Activated CD4-positive, alpha-beta T cell treated with anti-CD3 and anti-CD28 coated beads, Interleukin-2, amount 10 ng/mL, durations not matched to agents 7 days and 5 days (primary cell): ENCODE measurements at regions not wholly inside any gene's neighbourhood (a gene's known extent, or its start where the extent isn't known, plus 50 kb on each side); places are given as distances from the start of the nearest gene placed in this dataset.

Experiments used
- CTCF ChIA-PET: fragments of 350-600 bp; sonication (Branson Sonifier 250); formaldehyde crosslinking; loops from one replicate; lab custom pipeline; 2021; ENCODE audit warnings: antibody characterized with exemption; lab: Charles Lee
- POLR2A ChIA-PET: fragments of 350-600 bp; sonication (Branson Sonifier 250); formaldehyde crosslinking; loops from one replicate; lab custom pipeline; 2021; ENCODE audit warnings: antibody characterized with exemption; lab: Charles Lee
- DNase-seq: peaks from one replicate; pipeline ENCODE4 v3.0.0-alpha.2; 2020
- H3K27ac Mint-ChIP-seq: one replicate; pipeline ENCODE4 v1.8.0; 2021; ENCODE audit warnings: mild to moderate bottlenecking, moderate library complexity, mixed read lengths
- H3K27me3 Mint-ChIP-seq: one replicate; pipeline ENCODE4 v1.8.0; 2021; ENCODE audit warnings: mixed read lengths
- H3K36me3 Mint-ChIP-seq: one replicate; pipeline ENCODE4 v1.8.0; 2021; ENCODE audit warnings: low read depth, mixed read lengths
- H3K4me1 Mint-ChIP-seq: one replicate; pipeline ENCODE4 v1.8.0; 2021; ENCODE audit warnings: mixed read lengths
- H3K4me3 Mint-ChIP-seq: one replicate; pipeline ENCODE4 v1.8.0; 2021; ENCODE audit warnings: mild to moderate bottlenecking, moderate library complexity, mixed read lengths
- H3K9me3 Mint-ChIP-seq: one replicate; pipeline ENCODE4 v1.8.0; 2021; ENCODE audit warnings: mixed read lengths

GRCh38 chr2:164281896-164282295 is 339.4 kb downstream of the GRB14 start:
- H3K36me3 Mint-ChIP-seq: no peaks in the 10 kb centered on the region
- POLR2A ChIA-PET: no interaction called here
- H3K9me3 Mint-ChIP-seq: no peaks in the 10 kb centered on the region
- H3K4me1 Mint-ChIP-seq: no peaks in the 10 kb centered on the region
- no peaks in the 10 kb centered on the region for H3K27me3 Mint-ChIP-seq
- no peak overlapping the region for H3K4me3 Mint-ChIP-seq
- no peak for DNase-seq
- CTCF ChIA-PET: no interaction called here
- H3K27ac Mint-ChIP-seq: no peak overlapping the region

DNA sequence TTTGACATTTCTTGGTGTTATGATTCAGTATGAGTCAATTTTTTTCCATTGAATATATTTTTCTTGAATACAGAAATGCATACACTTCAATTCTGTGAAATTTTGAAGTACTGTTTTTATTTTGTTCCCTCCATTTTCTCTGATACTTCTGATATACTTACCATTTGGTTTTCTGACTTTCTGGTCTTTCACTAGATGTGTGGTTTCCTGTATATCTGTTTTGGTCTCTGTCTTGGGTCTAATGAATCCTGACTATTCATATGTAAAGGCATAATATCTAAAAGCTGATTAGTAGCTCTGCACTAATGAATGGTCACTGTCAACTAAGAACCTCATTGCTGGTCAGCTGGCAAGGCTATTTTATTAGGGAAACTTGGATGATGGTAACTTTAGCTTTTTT is 345.6 kb downstream of the GRB14 start:
- ChIA-PET CTCF (no interaction called here), POLR2A (no interaction called here)
- no peak for DNase-seq
- H3K4me1 Mint-ChIP-seq: no peaks in the 10 kb centered on the region
- H3K36me3 Mint-ChIP-seq: no peaks in the 10 kb centered on the region
- no peaks in the 10 kb centered on the region for H3K27me3 Mint-ChIP-seq
- H3K9me3 Mint-ChIP-seq: no peaks in the 10 kb centered on the region
- no peak overlapping the region for H3K27ac Mint-ChIP-seq
- no peak overlapping the region for H3K4me3 Mint-ChIP-seq

DNA sequence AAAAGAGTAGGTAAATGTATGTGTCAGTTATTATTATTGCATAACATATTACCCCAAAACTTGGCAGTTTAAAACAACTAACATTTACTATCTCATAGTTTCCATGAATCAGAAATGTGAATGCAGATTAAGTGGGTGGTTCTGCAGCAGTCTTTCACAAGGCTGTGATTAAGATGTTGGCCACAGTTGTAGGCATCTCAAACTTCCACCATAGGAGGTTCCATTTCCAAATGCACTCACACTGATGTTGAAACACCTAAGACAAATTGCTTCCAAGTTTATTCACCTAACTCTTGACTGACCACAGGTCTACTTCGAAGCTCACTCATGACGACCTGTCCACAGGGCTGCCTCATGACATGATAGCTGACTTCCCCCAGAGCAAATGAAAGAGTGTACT is 360.8 kb downstream of the GRB14 start:
- DNase-seq: no peak
- H3K27ac Mint-ChIP-seq: no peak overlapping the region
- no peaks in the 10 kb centered on the region for H3K27me3 Mint-ChIP-seq
- POLR2A ChIA-PET: no interaction called here
- H3K9me3 Mint-ChIP-seq: peaks cover 6% of the 10 kb centered on the region
- CTCF ChIA-PET: no interaction called here
- H3K4me1 Mint-ChIP-seq: no peaks in the 10 kb centered on the region
- H3K4me3 Mint-ChIP-seq: no peak overlapping the region
- H3K36me3 Mint-ChIP-seq: no peaks in the 10 kb centered on the region

DNA sequence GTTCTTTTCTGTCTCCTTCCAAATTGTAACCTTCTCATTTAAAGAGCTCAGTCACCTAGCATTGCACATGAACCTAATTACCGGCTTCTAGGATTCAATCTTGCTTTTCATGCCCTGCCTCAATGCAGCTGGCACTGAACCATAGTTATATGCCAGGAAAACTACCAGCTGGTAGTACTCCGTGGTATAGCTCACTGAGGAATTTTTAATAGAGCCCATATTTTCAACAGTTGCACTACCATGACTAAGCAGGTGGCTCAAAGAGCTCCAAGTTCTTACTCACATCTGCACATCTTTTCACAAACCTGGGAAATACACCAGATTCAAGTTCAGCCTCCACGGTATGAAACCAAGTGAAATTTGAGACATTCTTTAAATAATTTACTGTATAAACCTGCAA is 363.5 kb downstream of the GRB14 start:
- ChIA-PET CTCF (no interaction called here), POLR2A (no interaction called here)
- Mint-ChIP-seq H3K27ac (no peak overlapping the region), H3K4me1 (no peaks in the 10 kb centered on the region), H3K36me3 (no peaks in the 10 kb centered on the region), H3K9me3 (peaks cover 6% of the 10 kb centered on the region), H3K4me3 (no peak overlapping the region), H3K27me3 (no peaks in the 10 kb centered on the region)
- no peak for DNase-seq

DNA sequence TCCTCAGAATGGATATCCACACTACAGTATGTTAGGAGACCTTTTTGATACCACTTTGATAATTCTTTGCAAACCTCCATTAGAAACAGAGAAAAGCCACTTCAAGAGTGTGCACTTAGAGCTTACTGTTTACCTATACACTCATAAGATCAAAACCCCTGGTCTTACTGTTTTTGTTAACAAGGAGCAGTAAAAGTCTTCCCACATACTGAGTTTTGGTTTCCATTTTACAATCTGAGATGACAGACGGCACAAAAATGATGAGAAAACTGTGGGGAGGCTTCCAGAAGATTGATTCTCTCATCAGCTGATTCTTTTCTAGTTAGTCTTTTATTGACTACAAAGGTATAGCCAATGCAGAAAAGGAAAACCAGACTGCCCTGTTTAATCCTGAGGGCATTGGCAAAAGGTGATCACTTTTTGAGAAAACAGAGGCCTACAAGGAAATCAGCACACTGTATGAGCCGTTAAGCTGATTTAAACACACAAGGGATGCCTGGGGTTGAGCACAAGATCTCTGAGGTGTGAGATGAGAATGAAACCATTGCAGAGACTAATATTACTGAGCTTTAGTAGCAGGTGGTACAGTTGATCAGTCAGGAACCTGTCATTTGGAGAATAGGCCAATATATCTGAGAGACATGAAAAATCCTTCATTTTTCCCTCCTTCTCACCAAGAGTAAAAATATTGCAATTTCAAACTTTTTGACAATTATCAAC is 368.6 kb downstream of the GRB14 start:
- ChIA-PET CTCF (no interaction called here), POLR2A (no interaction called here)
- Mint-ChIP-seq H3K27me3 (no peaks in the 10 kb centered on the region), H3K4me1 (no peaks in the 10 kb centered on the region), H3K9me3 (no peaks in the 10 kb centered on the region), H3K27ac (no peak overlapping the region), H3K36me3 (no peaks in the 10 kb centered on the region), H3K4me3 (no peak overlapping the region)
- DNase-seq: no peak

GRCh38 chr2:164243315-164243714 is 378.0 kb downstream of the GRB14 start:
- Mint-ChIP-seq H3K4me3 (no peak overlapping the region), H3K27ac (no peak overlapping the region), H3K36me3 (no peaks in the 10 kb centered on the region), H3K4me1 (no peaks in the 10 kb centered on the region), H3K27me3 (no peaks in the 10 kb centered on the region), H3K9me3 (peaks cover 9% of the 10 kb centered on the region)
- POLR2A ChIA-PET: no interaction called here
- CTCF ChIA-PET: no interaction called here
- DNase-seq: no peak

DNA sequence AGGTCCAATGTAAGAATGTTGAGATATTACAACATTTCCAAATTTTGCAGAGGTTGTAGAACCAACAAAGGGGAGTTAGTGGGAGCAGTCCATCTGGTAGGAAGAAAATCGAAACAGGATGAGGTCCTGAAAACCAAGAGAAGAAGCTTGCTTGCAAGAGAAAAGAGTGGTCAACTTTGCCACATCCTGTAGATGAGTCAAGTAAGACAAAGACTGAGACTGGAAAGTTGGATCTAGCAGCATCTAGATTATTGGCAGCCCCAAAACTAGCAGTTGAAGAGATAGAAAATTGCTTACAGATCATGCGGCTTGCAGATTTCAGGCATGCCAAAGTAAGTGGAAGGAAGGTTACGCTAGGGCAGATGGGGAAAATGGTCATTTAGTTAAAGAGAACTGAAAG is 378.9 kb downstream of the GRB14 start:
- ChIA-PET CTCF (no interaction called here), POLR2A (no interaction called here)
- Mint-ChIP-seq H3K9me3 (peaks cover 9% of the 10 kb centered on the region), H3K4me3 (no peak overlapping the region), H3K27ac (no peak overlapping the region), H3K4me1 (no peaks in the 10 kb centered on the region), H3K27me3 (no peaks in the 10 kb centered on the region), H3K36me3 (no peaks in the 10 kb centered on the region)
- DNase-seq: no peak

DNA sequence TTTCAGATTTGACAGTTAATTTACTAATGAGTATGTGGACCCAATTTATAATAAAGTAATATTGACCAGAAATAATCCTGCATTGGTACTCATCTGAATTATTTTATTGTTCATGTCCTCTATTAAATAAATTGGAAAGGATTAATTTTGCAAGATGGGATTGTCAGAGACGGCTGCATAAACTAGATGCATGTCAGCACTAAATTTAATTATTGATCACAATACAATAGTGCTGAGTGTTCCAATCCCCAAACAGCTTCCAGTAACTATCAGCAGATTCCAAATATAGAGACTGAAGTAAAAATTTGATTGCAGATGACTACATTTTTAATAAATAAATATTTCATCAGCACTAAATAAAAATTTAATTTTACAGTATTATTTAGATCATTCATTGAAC is 387.2 kb downstream of the GRB14 start:
- Mint-ChIP-seq H3K36me3 (no peaks in the 10 kb centered on the region), H3K4me3 (no peak overlapping the region), H3K27ac (no peak overlapping the region), H3K27me3 (no peaks in the 10 kb centered on the region), H3K4me1 (no peaks in the 10 kb centered on the region), H3K9me3 (no peaks in the 10 kb centered on the region)
- no peak for DNase-seq
- POLR2A ChIA-PET: no interaction called here
- CTCF ChIA-PET: no interaction called here

DNA sequence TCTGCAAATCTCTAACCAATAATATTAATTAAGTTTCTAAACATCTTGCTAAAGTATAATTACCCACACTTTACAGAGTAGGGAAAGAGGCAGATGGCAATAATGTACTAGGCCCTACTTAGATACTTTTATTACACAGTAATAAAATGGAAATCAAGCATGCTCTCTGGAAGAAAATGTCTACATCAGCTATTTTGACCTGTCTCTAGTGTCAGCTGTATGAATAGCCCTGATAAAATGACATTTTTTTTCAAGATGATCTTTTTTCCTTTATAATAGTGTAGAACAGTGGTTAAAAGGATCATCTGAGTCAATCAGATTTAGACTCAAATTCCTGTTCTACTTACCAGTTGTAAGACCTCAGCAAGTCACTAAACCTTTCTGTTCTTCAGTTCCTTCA is 397.3 kb downstream of the GRB14 start:
- Mint-ChIP-seq H3K27me3 (no peaks in the 10 kb centered on the region), H3K36me3 (no peaks in the 10 kb centered on the region), H3K4me1 (no peaks in the 10 kb centered on the region), H3K27ac (no peak overlapping the region), H3K9me3 (no peaks in the 10 kb centered on the region), H3K4me3 (no peak overlapping the region)
- no peak for DNase-seq
- POLR2A ChIA-PET: no interaction called here
- CTCF ChIA-PET: no interaction called here

DNA sequence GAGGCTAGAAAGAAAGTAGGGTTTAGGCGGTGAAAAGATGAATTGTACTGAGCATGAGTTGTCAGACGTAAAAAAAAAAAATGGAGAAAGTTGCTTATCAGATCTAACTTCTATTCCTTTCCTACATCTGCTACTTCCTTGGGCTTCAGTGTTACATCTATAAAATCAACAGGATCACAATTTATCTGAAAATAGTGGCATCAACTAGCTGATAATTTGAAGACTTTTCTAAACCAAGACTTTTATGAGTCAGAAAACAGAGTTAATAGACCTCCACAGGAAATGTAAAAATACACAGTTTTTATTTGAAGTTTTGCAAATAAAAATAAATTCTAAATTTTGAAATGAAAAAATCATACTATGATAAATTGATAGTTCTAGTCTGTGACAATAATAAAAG is 399.8 kb downstream of the GRB14 start:
- Mint-ChIP-seq H3K27me3 (no peaks in the 10 kb centered on the region), H3K4me3 (no peak overlapping the region), H3K4me1 (no peaks in the 10 kb centered on the region), H3K27ac (no peak overlapping the region), H3K36me3 (no peaks in the 10 kb centered on the region), H3K9me3 (no peaks in the 10 kb centered on the region)
- ChIA-PET CTCF (no interaction called here), POLR2A (no interaction called here)
- DNase-seq: no peak

DNA sequence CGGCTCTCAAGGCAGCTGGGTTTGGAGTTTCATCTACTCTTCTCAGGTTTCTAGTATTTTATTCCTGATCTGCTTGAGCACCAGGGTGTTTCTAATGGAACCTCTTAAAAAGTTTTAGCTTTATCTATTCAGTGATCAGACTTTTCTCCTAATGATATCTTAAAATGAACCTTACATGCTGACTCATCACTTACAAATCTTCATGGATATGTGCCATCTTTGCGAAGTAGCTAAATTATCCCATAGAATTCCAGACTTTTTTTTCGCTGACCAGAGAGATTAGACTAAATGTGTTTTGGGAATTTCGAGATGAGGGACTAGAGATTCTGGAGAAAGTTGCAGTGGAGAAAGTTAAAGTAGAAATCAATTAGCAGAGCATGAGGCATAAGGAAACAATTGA is 401.0 kb downstream of the GRB14 start:
- ChIA-PET CTCF (no interaction called here), POLR2A (no interaction called here)
- Mint-ChIP-seq H3K36me3 (no peaks in the 10 kb centered on the region), H3K27ac (no peak overlapping the region), H3K27me3 (no peaks in the 10 kb centered on the region), H3K9me3 (no peaks in the 10 kb centered on the region), H3K4me3 (no peak overlapping the region), H3K4me1 (no peaks in the 10 kb centered on the region)
- DNase-seq: no peak

GRCh38 chr2:164213916-164214315 is 407.4 kb downstream of the GRB14 start:
- no peaks in the 10 kb centered on the region for H3K36me3 Mint-ChIP-seq
- DNase-seq: no peak
- no peaks in the 10 kb centered on the region for H3K4me1 Mint-ChIP-seq
- H3K4me3 Mint-ChIP-seq: no peak overlapping the region
- H3K27me3 Mint-ChIP-seq: no peaks in the 10 kb centered on the region
- POLR2A ChIA-PET: no interaction called here
- CTCF ChIA-PET: no interaction called here
- H3K27ac Mint-ChIP-seq: no peak overlapping the region
- no peaks in the 10 kb centered on the region for H3K9me3 Mint-ChIP-seq

- CTCF ChIA-PET: no interaction called here
- H3K4me3 Mint-ChIP-seq: no peak overlapping the region
- H3K9me3 Mint-ChIP-seq: no peaks in the 10 kb centered on the region
- POLR2A ChIA-PET: no interaction called here
- H3K4me1 Mint-ChIP-seq: no peaks in the 10 kb centered on the region
- DNase-seq: no peak
- H3K36me3 Mint-ChIP-seq: no peaks in the 10 kb centered on the region
- H3K27ac Mint-ChIP-seq: no peak overlapping the region
- no peaks in the 10 kb centered on the region for H3K27me3 Mint-ChIP-seq
These were observed 415.9 kb downstream of the GRB14 start for GRCh38 chr2:164205347-164205746.

GRCh38 chr2:164203131-164203530 is 418.2 kb downstream of the GRB14 start:
- no peaks in the 10 kb centered on the region for H3K36me3 Mint-ChIP-seq

More at GRCh38 chr2:164203131-164203530, 418.2 kb downstream of the GRB14 start:
- no peaks in the 10 kb centered on the region for H3K27me3 Mint-ChIP-seq
- no peaks in the 10 kb centered on the region for H3K4me1 Mint-ChIP-seq
- DNase-seq: no peak
- ChIA-PET POLR2A (no interaction called here), CTCF (no interaction called here)
- no peaks in the 10 kb centered on the region for H3K9me3 Mint-ChIP-seq
- no peak overlapping the region for H3K27ac Mint-ChIP-seq
- no peak overlapping the region for H3K4me3 Mint-ChIP-seq
